ENCODE measurements at regions not wholly inside any gene's neighbourhood (a gene's known extent, or its start where the extent isn't known, plus 50 kb on each side); places are given as distances from the start of the nearest gene placed in this dataset.
A peak's percentile ranks its signal among the peaks of the same experiment; 100 is the strongest.
"Not testable (repeated sequence)": the region's sequence is repeated elsewhere in the genome, so short reads cannot be mapped to it uniquely, and the experiment has no call there.

DNA sequence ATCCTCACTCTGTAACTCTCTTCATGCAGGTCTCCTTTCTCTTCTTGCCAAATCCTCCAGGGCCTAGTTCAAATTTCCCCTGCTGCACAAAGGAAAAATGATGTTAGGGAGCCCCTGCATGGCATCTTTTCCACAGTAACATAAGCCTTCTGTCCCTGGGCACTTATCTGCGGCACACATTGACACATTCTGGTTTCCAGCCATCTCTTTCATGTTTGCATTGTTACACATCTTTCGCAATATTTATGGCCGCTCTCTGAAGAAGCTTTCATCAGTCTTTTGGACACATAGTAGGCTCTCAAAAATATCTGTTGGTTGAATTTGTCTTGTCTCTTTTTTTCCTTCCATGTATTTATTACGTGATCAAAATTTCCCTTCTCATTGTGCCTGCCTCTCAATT, 1806.1 kb upstream of the PIK3C3 start:
- DNase-seq (ENCODE audit: low spot score) = no peak

- no peak for DNase-seq (ENCODE audit: low spot score)
These were observed 1821.8 kb upstream of the PIK3C3 start for GRCh38 chr18:40133253-40133652.

- DNase-seq (ENCODE audit: low spot score) = not testable (repeated sequence)
These were observed 1822.6 kb upstream of the PIK3C3 start for GRCh38 chr18:40132438-40132837.

DNA sequence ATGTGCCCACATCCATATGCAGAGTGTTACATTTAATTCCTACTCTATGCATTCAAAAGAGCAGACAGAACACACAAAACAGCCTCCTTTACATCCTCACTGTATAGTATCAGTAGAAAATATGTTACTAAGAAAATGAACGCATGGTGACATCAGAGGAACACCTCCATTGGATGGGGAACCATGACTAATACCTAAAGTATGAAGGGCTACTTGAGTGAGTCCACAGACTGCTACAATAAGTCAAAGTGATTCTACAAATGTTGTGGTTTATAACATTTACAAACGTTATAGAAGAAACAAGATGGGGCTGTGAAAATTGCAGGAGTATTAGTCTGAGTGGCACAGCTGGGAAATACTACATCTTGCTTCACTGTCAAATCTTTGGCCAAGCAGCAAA, 1830.9 kb upstream of the PIK3C3 start:
- DNase-seq (ENCODE audit: low spot score) = peak; percentile 79

DNA sequence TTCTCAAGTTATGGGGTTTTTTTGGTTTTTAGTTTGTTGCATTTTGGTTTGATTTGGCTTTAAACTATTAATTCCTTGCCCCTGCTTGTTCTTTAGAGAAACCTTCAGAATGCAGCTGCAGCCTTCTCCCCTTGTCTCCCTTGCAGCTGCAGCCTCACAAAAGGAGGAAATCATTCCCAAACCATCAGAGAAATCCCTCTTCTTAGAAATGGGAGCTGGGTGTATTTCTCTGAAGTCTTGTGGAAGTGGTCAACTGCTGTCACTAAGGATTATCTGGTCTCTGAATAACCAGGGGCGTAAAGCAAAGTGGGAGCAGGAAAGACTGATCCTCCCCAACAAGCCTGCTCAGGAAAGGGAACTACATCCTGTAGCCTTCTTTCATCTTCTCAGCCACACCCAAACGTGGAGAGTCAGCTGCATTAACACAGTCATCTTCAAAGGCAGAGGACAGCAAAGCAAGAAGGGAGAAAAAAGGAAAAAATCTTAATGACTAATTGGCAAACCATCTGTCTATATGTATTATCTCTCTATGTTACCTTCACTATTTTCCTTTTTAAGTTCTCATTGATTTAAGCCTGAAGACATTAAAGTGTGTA, 1834.1 kb upstream of the PIK3C3 start:
- no peak for DNase-seq (ENCODE audit: low spot score)

DNA sequence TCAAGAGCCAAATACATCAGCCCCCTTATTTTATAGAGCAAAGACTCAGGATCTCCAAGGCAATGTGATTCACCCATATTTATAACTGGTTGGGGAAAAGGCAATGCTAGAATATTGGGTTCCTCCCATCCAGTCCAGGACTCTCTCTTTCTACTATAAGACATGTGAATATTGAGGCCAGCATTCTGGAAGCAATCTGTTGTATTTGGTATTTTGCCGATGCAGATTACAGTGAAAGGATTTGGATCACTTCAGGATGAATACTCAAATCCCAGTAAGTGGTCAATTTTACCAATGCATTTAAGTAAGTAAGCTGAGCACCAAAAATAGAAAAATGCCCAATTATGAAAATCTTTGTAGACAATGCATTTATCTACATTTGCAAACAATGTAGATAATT, 1834.7 kb upstream of the PIK3C3 start:
- DNase-seq (ENCODE audit: low spot score) = no peak

- DNase-seq (ENCODE audit: low spot score) = not testable (repeated sequence)
These were observed 1835.5 kb upstream of the PIK3C3 start for GRCh38 chr18:40119581-40119980.

GRCh38 chr18:40110455-40110854, 1844.6 kb upstream of the PIK3C3 start:
- DNase-seq (ENCODE audit: low spot score) = no peak

DNA sequence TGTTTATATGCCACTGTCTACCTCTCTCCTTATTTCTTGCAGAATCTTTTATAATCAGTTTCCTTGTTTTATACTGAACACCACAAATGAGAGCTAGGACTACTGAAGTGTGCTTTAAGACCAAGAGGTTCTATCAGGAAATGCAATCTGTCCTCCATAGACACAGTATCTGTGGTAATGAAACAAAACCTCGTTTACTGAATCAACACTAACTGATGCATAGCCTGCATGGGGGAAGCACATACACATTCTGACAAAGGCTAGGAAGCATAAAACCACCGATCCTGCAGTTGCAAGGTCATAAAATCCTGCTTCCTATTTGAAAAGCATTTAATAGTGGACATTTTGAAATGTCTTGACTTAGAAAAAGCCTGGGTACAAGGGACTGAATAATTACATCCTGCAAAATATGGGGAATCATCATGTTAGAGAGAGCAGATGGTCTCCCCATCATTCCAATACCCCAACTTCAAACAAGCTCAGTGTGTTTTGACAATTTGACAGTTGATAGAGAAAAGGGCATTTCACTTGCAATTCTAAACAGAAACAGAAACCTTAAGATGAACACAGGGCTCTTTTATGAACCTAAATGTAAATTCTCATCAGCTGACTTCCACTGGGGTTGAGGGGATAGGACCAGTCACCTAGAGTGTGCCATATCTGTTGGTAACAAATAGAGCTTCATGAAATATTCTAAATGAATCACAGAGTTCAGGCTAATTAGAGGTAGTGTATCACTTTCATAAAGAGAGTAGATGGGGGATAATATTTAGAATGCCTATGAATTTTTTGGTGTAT, 1845.6 kb upstream of the PIK3C3 start:
- no peak for DNase-seq (ENCODE audit: low spot score)

GRCh38 chr18:40108596-40108995, 1846.4 kb upstream of the PIK3C3 start:
- no peak for DNase-seq (ENCODE audit: low spot score)

GRCh38 chr18:40102903-40103302, 1852.1 kb upstream of the PIK3C3 start:
- no peak for DNase-seq (ENCODE audit: low spot score)

- no peak for DNase-seq (ENCODE audit: low spot score)
These were observed 1855.4 kb upstream of the PIK3C3 start for GRCh38 chr18:40099641-40100040.

DNA sequence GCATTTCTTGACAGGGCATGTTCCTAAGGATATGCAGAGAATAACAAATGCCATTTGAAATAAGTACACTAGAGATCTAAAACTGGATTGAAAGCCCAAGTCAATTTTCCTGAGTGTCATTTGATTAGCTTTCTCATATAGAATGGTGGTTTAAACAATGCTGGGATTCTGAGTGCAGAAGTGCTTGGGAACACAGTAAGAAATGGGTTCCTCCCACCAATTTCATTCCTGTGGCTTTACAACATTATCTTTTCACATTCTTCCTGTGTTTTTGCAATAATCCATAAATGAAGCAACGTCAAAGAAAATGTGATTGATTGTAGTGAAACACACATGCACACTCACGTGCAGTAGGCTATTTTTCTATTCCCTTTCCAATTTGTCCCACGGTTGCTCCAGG, 1858.4 kb upstream of the PIK3C3 start:
- no peak for DNase-seq (ENCODE audit: low spot score)

DNA sequence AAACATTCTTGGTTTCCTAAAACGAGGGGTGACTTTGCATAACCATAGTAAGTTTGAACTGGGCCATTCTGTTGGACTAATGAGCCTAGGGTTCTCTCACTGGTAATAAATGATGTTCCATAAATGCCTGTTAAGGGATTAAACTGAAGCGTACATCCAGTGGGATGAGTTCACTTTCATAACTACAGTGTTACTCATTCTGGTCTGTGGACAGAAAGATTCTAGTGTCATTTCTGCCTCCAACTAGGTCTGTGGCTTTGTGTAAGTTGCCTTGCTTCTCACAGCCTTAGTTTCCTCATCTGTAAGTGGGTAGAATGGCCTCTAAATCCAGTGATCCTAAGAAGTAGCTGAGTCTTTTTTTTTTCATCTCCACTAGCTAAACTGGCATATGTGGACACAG, 1860.6 kb upstream of the PIK3C3 start:
- no peak for DNase-seq (ENCODE audit: low spot score)

DNA sequence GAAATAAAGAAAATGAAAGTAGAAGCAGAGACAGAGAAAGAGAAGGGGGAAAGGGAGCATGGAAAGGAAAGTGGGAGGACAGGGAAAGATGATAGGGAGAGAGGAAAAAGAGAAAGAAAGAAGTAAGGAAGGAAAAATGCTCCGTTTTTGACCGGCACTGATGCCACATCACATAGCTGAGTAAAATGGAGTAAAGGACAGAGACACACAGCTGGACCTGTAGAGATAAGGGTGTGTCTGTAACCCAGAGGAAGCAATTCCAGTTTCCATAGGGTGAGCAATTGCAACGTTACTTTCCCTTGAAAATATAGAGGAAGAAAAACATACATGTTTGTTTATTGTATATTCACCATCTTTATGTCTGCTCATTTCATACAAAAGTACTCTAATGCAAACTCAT, 1866.9 kb upstream of the PIK3C3 start:
- no peak for DNase-seq (ENCODE audit: low spot score)

- no peak for DNase-seq (ENCODE audit: low spot score)
These were observed 1875.2 kb upstream of the PIK3C3 start for GRCh38 chr18:40079786-40080185.

- no peak for DNase-seq (ENCODE audit: low spot score)
These were observed 1879.4 kb upstream of the PIK3C3 start for GRCh38 chr18:40075616-40076015.

GRCh38 chr18:40072761-40073160, 1882.3 kb upstream of the PIK3C3 start:
- DNase-seq (ENCODE audit: low spot score) = no peak

DNA sequence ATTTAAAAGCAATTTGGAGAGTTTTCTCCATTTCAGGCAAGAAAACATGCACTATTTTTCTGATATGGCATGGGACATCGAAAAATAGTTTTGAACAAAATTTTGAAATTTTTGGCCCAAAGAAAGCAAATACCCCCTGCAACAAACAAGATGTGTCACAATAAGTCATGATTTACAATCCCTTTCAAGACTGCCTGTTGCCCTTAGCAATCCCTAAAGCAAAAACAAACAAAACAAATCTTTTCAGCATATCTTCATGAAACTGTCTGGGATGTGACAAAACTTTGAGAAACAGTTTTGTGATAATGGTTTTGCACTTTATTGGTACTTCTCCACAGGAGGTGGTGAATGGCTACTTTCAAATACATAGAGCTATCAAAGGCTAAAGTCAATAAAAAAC, 1888.7 kb upstream of the PIK3C3 start:
- no peak for DNase-seq (ENCODE audit: low spot score)

GRCh38 chr18:40063488-40063887, 1891.5 kb upstream of the PIK3C3 start:
- DNase-seq (ENCODE audit: low spot score) = no peak

- no peak for DNase-seq (ENCODE audit: low spot score)
These were observed 1893.9 kb upstream of the PIK3C3 start for GRCh38 chr18:40061086-40061485.

DNA sequence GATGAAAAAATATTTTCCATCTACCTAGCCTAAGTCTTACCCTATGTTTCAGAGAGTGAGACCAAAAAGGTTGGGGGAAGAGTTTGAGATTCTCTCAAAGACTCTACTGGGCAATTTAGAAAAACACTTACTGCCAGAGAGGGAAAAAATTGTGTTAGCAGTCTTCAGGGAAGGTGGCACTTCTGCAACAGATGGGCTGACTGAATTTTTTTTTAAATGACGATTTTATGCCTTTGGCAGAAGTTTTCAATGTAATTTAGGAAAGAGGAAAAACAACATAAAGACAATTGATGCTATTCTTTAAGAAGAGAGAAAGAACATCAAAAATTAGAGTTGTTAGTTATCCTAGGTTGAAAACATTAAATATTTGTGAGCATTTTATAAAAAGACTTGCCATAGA, 1894.5 kb upstream of the PIK3C3 start:
- no peak for DNase-seq (ENCODE audit: low spot score)

DNA sequence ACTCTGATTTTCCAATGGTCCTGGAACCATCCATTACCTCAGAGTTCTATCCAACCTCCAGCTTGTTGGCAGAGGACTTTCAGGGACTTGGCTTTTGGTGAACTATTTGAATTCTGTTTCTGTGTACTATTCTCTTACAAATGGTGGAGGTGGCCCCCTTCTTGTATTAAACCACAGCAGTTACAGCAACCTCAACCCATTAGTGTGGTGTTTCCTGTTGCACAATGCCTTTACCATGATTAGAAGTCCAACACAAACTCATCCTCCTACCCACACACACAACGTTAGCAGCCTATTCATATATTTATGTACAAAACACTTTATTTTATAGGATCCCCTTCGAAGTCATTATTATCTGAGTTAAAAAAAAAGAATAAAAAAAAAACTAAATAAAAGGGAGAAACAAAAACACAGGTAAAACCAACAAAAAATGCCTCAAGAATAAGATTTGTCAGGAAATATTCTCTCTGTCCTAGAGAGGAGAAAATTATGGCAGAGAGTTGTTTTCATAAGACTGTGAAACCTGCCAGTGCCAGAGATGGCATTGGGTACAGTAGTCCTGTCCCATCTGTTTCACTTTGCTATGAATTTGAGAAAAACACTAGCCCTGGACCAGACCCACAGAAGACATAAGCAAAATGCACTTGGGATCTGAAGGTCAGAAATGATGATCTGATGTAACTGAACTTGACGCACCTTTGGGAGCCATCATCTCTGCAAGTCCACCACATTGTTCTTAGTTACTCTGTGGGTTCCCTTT, 1896.0 kb upstream of the PIK3C3 start:
- DNase-seq (ENCODE audit: low spot score) = no peak

All from H4 (cell line).